Peyer's patch (tissue), 4 donors: ENCODE measurements at regions not wholly inside any gene's neighbourhood (a gene's known extent, or its start where the extent isn't known, plus 50 kb on each side); places are given as distances from the start of the nearest gene placed in this dataset.

ENCODE experiments used
- DNase-seq, 3 donors: peaks; one replicate each; pipeline ENCODE4 v3.0.0-alpha.2; 2017 to 2019
- H3K27ac ChIP-seq, 4 donors: fragments of 200-600 bp; sonication (generic); one replicate each; pipeline ENCODE4 v1.5.1; 2016 to 2019
- H3K27me3 ChIP-seq, 2 donors: fragments of 200-600 bp; sonication (generic); one replicate each; pipeline ENCODE4 v1.5.1; 2019
- H3K36me3 ChIP-seq, 3 donors: fragments of 200-600 bp; sonication (generic); one replicate each; pipeline ENCODE4 v1.5.1; 2016 to 2019
- H3K4me1 ChIP-seq, 4 donors: fragments of 200-600 bp; sonication (generic); one replicate each; pipeline ENCODE4 v1.5.1; 2016 to 2019
- H3K4me3 ChIP-seq, 4 donors: fragments of 200-600 bp; sonication (generic); 1 replicate in 3 of 4; 2 replicates in 1 of 4; pipeline ENCODE4 v1.5.1; 2016 to 2019; ENCODE audit warnings: mild to moderate bottlenecking in 1 of 4
- H3K9me3 ChIP-seq, 4 donors: fragments of 200-600 bp; sonication (generic); one replicate each; pipeline ENCODE4 v1.5.1; 2016 to 2019; ENCODE audit warnings: mild to moderate bottlenecking in 1 of 4
- POLR2A ChIP-seq, 2 donors: fragments of 450-650 bp; IDR thresholded peaks; one replicate each; pipeline ENCODE4 v1.5.1; 2017; ENCODE audit warnings: antibody characterized with exemption in 2 of 2, mild to moderate bottlenecking in 2 of 2, moderate library complexity in 2 of 2
- TF ChIP-seq, protein P1 (sequence below), 6 experiments: fragments of 450-650 bp in 4 of 6; fragments of 200-600 bp in 2 of 6; sonication (generic) in 1 of 6; IDR thresholded peaks; one replicate each; pipeline ENCODE4 v1.5.1; 2017 to 2019; ENCODE audit warnings: antibody characterized with exemption in 6 of 6, mild to moderate bottlenecking in 3 of 6, moderate library complexity in 1 of 6

GRCh38 chr6:122151763-122152162 lies 247.7 kb upstream of the HSF2 start:
- Histone ChIP-seq H3K4me1 (no peaks in the 10 kb centered on the region), H3K27me3 (no peaks in the 10 kb centered on the region), H3K36me3 (no peaks in the 10 kb centered on the region), H3K4me3 (no peak overlapping the region), H3K27ac (no peak overlapping the region), H3K9me3 (no peaks in the 10 kb centered on the region)
- DNase-seq: no peak
- TF ChIP-seq POLR2A (IDR thresholded peaks at IDR 0.05): no peak
- TF ChIP-seq, protein P1, sequence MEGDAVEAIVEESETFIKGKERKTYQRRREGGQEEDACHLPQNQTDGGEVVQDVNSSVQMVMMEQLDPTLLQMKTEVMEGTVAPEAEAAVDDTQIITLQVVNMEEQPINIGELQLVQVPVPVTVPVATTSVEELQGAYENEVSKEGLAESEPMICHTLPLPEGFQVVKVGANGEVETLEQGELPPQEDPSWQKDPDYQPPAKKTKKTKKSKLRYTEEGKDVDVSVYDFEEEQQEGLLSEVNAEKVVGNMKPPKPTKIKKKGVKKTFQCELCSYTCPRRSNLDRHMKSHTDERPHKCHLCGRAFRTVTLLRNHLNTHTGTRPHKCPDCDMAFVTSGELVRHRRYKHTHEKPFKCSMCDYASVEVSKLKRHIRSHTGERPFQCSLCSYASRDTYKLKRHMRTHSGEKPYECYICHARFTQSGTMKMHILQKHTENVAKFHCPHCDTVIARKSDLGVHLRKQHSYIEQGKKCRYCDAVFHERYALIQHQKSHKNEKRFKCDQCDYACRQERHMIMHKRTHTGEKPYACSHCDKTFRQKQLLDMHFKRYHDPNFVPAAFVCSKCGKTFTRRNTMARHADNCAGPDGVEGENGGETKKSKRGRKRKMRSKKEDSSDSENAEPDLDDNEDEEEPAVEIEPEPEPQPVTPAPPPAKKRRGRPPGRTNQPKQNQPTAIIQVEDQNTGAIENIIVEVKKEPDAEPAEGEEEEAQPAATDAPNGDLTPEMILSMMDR (IDR thresholded peaks at IDR 0.05): no peak

DNA sequence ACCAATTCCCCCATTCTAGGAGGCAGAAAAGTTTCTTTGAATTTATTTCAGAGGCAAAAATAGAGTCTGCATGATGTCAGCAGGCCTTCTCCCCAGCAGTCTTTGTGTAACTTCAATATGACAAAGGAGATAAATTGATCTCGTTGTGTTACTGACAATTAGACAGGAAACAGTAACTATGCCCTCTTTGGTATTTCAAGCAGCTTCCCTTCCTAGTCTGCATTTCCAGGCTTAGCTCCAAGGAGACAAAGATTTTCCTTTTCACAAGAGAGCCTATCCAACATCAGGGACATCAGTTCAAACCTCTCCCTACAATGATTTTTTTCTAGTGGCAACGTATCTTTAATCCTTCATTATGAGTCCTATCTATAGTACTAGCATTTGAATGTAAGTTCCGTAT lies 245.9 kb upstream of the HSF2 start:
- Histone ChIP-seq H3K9me3 (no peaks in the 10 kb centered on the region), H3K27ac (no peak overlapping the region), H3K36me3 (no peaks in the 10 kb centered on the region), H3K4me1 (no peaks in the 10 kb centered on the region), H3K27me3 (no peaks in the 10 kb centered on the region), H3K4me3 (no peak overlapping the region)
- no peak for DNase-seq
- TF ChIP-seq, protein P1 (IDR thresholded peaks at IDR 0.05): no peak
- no peak for TF ChIP-seq POLR2A (IDR thresholded peaks at IDR 0.05)

GRCh38 chr6:122154155-122154554 lies 245.3 kb upstream of the HSF2 start:
- Histone ChIP-seq H3K36me3 (no peaks in the 10 kb centered on the region), H3K4me1 (no peaks in the 10 kb centered on the region), H3K27me3 (no peaks in the 10 kb centered on the region), H3K4me3 (no peak overlapping the region), H3K27ac (no peak overlapping the region), H3K9me3 (no peaks in the 10 kb centered on the region)
- no peak for DNase-seq
- TF ChIP-seq, protein P1 (IDR thresholded peaks at IDR 0.05): no peak
- TF ChIP-seq POLR2A (IDR thresholded peaks at IDR 0.05): no peak

DNA sequence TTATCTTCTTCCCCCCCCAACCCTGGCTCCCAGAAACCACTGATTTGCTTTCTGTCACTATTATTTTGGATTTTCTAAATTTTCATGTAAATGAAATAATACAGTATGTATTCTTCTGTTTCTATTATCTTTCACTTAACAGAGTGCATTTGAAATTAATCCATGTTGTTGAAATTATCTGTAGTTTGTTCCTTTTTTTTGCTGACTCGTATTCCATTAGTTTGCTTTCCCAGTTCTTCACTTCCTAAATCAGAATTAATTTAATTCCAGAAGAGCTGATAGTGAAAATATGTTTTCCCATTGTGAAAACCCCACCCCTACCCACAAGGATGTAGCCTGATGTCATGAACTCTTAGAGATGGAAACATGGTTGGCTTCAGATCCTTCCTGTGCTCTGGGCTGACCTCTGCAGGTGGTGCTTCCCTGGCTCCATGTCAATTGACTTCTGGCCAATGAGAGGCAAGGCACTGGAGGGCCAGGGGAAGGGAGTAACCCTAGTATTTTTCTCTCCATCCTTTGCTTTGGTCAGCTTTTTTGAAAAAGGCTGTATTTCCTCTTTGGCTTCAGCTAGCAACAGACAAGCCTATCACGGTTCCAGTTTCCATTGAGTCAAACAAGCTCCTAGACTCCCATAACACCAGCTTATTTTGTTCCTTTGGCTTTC lies 244.4 kb upstream of the HSF2 start:
- no peak for TF ChIP-seq POLR2A (IDR thresholded peaks at IDR 0.05)
- TF ChIP-seq, protein P1 (IDR thresholded peaks at IDR 0.05): no peak
- H3K9me3 ChIP-seq: no peaks in the 10 kb centered on the region
- H3K4me1 ChIP-seq: no peaks in the 10 kb centered on the region
- H3K27ac ChIP-seq: no peak overlapping the region
- no peak for DNase-seq
- no peaks in the 10 kb centered on the region for H3K36me3 ChIP-seq
- no peak overlapping the region for H3K4me3 ChIP-seq
- H3K27me3 ChIP-seq: no peaks in the 10 kb centered on the region

DNA sequence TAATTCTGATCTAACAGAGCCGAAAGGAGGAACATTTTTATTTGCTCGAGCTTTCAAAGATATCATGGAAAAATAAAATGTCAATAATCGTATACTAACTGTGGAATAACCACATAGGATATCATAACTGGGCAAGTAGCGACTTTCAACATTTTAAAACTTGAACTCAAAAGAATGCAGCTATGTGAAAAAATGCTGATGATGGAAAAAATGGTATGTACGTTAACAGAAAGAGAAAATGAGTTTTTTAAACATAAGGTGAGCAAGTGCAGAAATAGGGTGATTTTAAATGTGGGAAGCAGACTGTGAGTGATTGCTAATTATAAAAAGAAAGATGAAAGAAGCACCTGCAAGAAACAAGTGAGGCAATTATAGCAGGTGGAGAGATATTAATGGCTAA lies 238.3 kb upstream of the HSF2 start:
- Histone ChIP-seq H3K9me3 (no peaks in the 10 kb centered on the region), H3K4me3 (no peak overlapping the region), H3K36me3 (no peaks in the 10 kb centered on the region), H3K27ac (no peak overlapping the region), H3K27me3 (no peaks in the 10 kb centered on the region), H3K4me1 (no peaks in the 10 kb centered on the region)
- TF ChIP-seq, protein P1 (IDR thresholded peaks at IDR 0.05): no peak
- no peak for TF ChIP-seq POLR2A (IDR thresholded peaks at IDR 0.05)
- DNase-seq: no peak

DNA sequence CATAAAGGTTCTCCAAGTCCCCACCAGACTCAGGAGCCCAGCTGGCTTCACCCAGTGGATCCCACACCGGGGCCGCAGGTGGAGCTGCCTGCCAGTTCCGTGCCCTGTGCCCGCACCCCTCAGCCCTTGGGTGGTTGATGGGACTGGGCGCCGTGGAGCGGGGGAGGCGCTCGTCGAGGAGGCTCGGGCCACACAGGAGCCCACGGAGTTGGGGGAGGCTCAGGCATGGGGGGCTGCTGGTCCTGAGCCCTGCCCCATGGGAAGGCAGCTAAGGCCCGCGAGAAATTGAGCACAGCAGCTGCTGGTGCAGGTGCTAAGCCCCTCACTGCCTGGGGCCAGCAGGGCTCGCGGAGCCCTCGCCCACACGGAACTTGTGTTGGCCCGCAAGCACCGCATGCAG lies 234.4 kb upstream of the HSF2 start:
- DNase-seq: no peak
- no peaks in the 10 kb centered on the region for H3K36me3 ChIP-seq
- H3K4me1 ChIP-seq: no peaks in the 10 kb centered on the region
- H3K9me3 ChIP-seq: no peaks in the 10 kb centered on the region
- H3K27ac ChIP-seq: no peak overlapping the region
- no peaks in the 10 kb centered on the region for H3K27me3 ChIP-seq
- TF ChIP-seq POLR2A (IDR thresholded peaks at IDR 0.05): no peak
- TF ChIP-seq, protein P1 (IDR thresholded peaks at IDR 0.05): no peak
- H3K4me3 ChIP-seq: no peak overlapping the region
